ENCODE measurements at regions not wholly inside any gene's neighbourhood (a gene's known extent, or its start where the extent isn't known, plus 50 kb on each side); places are given as distances from the start of the nearest gene placed in this dataset.

GRCh38 chr13:40472427-40473220 lies 193.8 kb downstream of the FOXO1 start:
- dilution Hi-C loops (cut with MboI; ENCODE audit: extremely low pct_ligation_motif_present, low sequenced_read_pairs): no loop called here
- H3K36me3 ChIP-seq (ENCODE audit: control insufficient read depth in 2 of 2, extremely low read depth in 1 of 2, insufficient read depth in 2 of 2, low read length in 2 of 2): no peaks in the 10 kb centered on the region
- no peaks in the 10 kb centered on the region for H3K4me1 ChIP-seq (ENCODE audit: control insufficient read depth, extremely low read depth, insufficient read depth, low read length)
- FAIRE-seq: no peak
- TF ChIP-seq, protein P1, sequence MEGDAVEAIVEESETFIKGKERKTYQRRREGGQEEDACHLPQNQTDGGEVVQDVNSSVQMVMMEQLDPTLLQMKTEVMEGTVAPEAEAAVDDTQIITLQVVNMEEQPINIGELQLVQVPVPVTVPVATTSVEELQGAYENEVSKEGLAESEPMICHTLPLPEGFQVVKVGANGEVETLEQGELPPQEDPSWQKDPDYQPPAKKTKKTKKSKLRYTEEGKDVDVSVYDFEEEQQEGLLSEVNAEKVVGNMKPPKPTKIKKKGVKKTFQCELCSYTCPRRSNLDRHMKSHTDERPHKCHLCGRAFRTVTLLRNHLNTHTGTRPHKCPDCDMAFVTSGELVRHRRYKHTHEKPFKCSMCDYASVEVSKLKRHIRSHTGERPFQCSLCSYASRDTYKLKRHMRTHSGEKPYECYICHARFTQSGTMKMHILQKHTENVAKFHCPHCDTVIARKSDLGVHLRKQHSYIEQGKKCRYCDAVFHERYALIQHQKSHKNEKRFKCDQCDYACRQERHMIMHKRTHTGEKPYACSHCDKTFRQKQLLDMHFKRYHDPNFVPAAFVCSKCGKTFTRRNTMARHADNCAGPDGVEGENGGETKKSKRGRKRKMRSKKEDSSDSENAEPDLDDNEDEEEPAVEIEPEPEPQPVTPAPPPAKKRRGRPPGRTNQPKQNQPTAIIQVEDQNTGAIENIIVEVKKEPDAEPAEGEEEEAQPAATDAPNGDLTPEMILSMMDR (optimal IDR thresholded peaks at IDR 0.05 in 1 of 3, IDR thresholded peaks at IDR 0.05 in 1 of 3, conservative IDR thresholded peaks at IDR 0.05 in 1 of 3; ENCODE audit: extremely low read depth in 1 of 3, insufficient read depth in 2 of 3, low read length in 3 of 3): no peak
- no peak for TF ChIP-seq EZH2 (IDR thresholded peaks at IDR 0.05; ENCODE audit: low read length)
- H3K9me3 ChIP-seq (ENCODE audit: control insufficient read depth, low read depth, low read length): no peaks in the 10 kb centered on the region
- no peak overlapping the region for H3K27ac ChIP-seq (ENCODE audit: control insufficient read depth, insufficient read depth, low read length)
- H3K9me1 ChIP-seq (ENCODE audit: control insufficient read depth, extremely low read depth, insufficient read depth, low read length): no peaks in the 10 kb centered on the region
- no peak overlapping the region for H3K4me2 ChIP-seq (ENCODE audit: control insufficient read depth, extremely low read depth, insufficient read depth, low read depth, low read length)
- H3K27me3 ChIP-seq (ENCODE audit: control insufficient read depth, extremely low read depth, insufficient read depth, low read length): no peaks in the 10 kb centered on the region
- no peaks in the 10 kb centered on the region for H3K79me2 ChIP-seq (ENCODE audit: control insufficient read depth, insufficient read depth, low read length)
- no peak overlapping the region for H3K4me3 ChIP-seq (ENCODE audit: control insufficient read depth in 2 of 3, extremely low read depth in 1 of 3, insufficient read depth in 2 of 3, low read depth in 1 of 3, low read length in 3 of 3)
- H3K9ac ChIP-seq (ENCODE audit: control insufficient read depth, extremely low read depth, insufficient read depth, low read length): no peak overlapping the region
- H4K20me1 ChIP-seq (ENCODE audit: control insufficient read depth, extremely low read depth, insufficient read depth, low read length): no peaks in the 10 kb centered on the region
- DNase-seq (ENCODE audit: low read depth, low spot score): no peak
- no peak overlapping the region for H2AFZ ChIP-seq (ENCODE audit: control insufficient read depth, low read length)

GRCh38 chr13:40475617-40476016 lies 190.8 kb downstream of the FOXO1 start:
- DNase-seq (ENCODE audit: low read depth, low spot score) (no peak), FAIRE-seq (no peak)
- no peak overlapping the region for H3K27ac ChIP-seq (ENCODE audit: control insufficient read depth, insufficient read depth, low read length)
- no peak overlapping the region for H3K4me2 ChIP-seq (ENCODE audit: control insufficient read depth, extremely low read depth, insufficient read depth, low read depth, low read length)
- H2AFZ ChIP-seq (ENCODE audit: control insufficient read depth, low read length): no peak overlapping the region
- H3K9me3 ChIP-seq (ENCODE audit: control insufficient read depth, low read depth, low read length): no peaks in the 10 kb centered on the region
- H4K20me1 ChIP-seq (ENCODE audit: control insufficient read depth, extremely low read depth, insufficient read depth, low read length): no peaks in the 10 kb centered on the region
- TF ChIP-seq, protein P1 (optimal IDR thresholded peaks at IDR 0.05 in 1 of 3, IDR thresholded peaks at IDR 0.05 in 1 of 3, conservative IDR thresholded peaks at IDR 0.05 in 1 of 3; ENCODE audit: extremely low read depth in 1 of 3, insufficient read depth in 2 of 3, low read length in 3 of 3): no peak
- TF ChIP-seq EZH2 (IDR thresholded peaks at IDR 0.05; ENCODE audit: low read length): no peak
- H3K79me2 ChIP-seq (ENCODE audit: control insufficient read depth, insufficient read depth, low read length): no peaks in the 10 kb centered on the region
- no peaks in the 10 kb centered on the region for H3K36me3 ChIP-seq (ENCODE audit: control insufficient read depth in 2 of 2, extremely low read depth in 1 of 2, insufficient read depth in 2 of 2, low read length in 2 of 2)
- dilution Hi-C loops (cut with MboI; ENCODE audit: extremely low pct_ligation_motif_present, low sequenced_read_pairs): no loop called here
- H3K9ac ChIP-seq (ENCODE audit: control insufficient read depth, extremely low read depth, insufficient read depth, low read length): no peak overlapping the region
- no peaks in the 10 kb centered on the region for H3K27me3 ChIP-seq (ENCODE audit: control insufficient read depth, extremely low read depth, insufficient read depth, low read length)
- no peaks in the 10 kb centered on the region for H3K4me1 ChIP-seq (ENCODE audit: control insufficient read depth, extremely low read depth, insufficient read depth, low read length)
- H3K9me1 ChIP-seq (ENCODE audit: control insufficient read depth, extremely low read depth, insufficient read depth, low read length): no peaks in the 10 kb centered on the region
- no peak overlapping the region for H3K4me3 ChIP-seq (ENCODE audit: control insufficient read depth in 2 of 3, extremely low read depth in 1 of 3, insufficient read depth in 2 of 3, low read depth in 1 of 3, low read length in 3 of 3)

All from keratinocyte (primary cell).